ENCODE measurements at regions not wholly inside any gene's neighbourhood (a gene's known extent, or its start where the extent isn't known, plus 50 kb on each side); places are given as distances from the start of the nearest gene placed in this dataset.

- no peak for FAIRE-seq
These were observed 696.2 kb upstream of the SLITRK5 start for GRCh38 chr13:86974995-86975328.

GRCh38 chr13:86976521-86977324 lies 694.4 kb upstream of the SLITRK5 start:
- FAIRE-seq: peak; percentile 11

GRCh38 chr13:86986448-86986847 lies 684.7 kb upstream of the SLITRK5 start:
- FAIRE-seq: no peak

GRCh38 chr13:86992251-86992650 lies 678.9 kb upstream of the SLITRK5 start:
- FAIRE-seq: no peak

GRCh38 chr13:87003265-87003664 lies 667.9 kb upstream of the SLITRK5 start:
- no peak for FAIRE-seq

- no peak for FAIRE-seq
These were observed 665.7 kb upstream of the SLITRK5 start for GRCh38 chr13:87005511-87005910.

GRCh38 chr13:87035526-87035925 lies 635.6 kb upstream of the SLITRK5 start:
- FAIRE-seq: no peak

- no peak for FAIRE-seq
These were observed 628.2 kb upstream of the SLITRK5 start for GRCh38 chr13:87042946-87043345.

GRCh38 chr13:87052731-87053130 lies 618.4 kb upstream of the SLITRK5 start:
- no peak for FAIRE-seq

- FAIRE-seq: no peak
These were observed 613.2 kb upstream of the SLITRK5 start for GRCh38 chr13:87057807-87058520.

GRCh38 chr13:87058786-87059329 lies 612.3 kb upstream of the SLITRK5 start:
- FAIRE-seq: no peak

- no peak for FAIRE-seq
These were observed 592.0 kb upstream of the SLITRK5 start for GRCh38 chr13:87078947-87079795.

- FAIRE-seq: no peak
These were observed 590.9 kb upstream of the SLITRK5 start for GRCh38 chr13:87080100-87080779.

GRCh38 chr13:87084192-87084591 lies 587.0 kb upstream of the SLITRK5 start:
- FAIRE-seq: no peak

- FAIRE-seq: no peak
These were observed 583.4 kb upstream of the SLITRK5 start for GRCh38 chr13:87087741-87088140.

GRCh38 chr13:87089391-87089790 lies 581.8 kb upstream of the SLITRK5 start:
- no peak for FAIRE-seq

- no peak for FAIRE-seq
These were observed 577.8 kb upstream of the SLITRK5 start for GRCh38 chr13:87093399-87093798.

GRCh38 chr13:87094646-87095045 lies 576.5 kb upstream of the SLITRK5 start:
- no peak for FAIRE-seq

GRCh38 chr13:87100431-87100830 lies 570.7 kb upstream of the SLITRK5 start:
- FAIRE-seq: no peak

- no peak for FAIRE-seq
These were observed 563.5 kb upstream of the SLITRK5 start for GRCh38 chr13:87107651-87108050.

- FAIRE-seq: no peak
These were observed 550.7 kb upstream of the SLITRK5 start for GRCh38 chr13:87120476-87120875.

- FAIRE-seq: no peak
These were observed 548.6 kb upstream of the SLITRK5 start for GRCh38 chr13:87122551-87122950.
